DOHH2 (cell line): ENCODE measurements at regions not wholly inside any gene's neighbourhood (a gene's known extent, or its start where the extent isn't known, plus 50 kb on each side); places are given as distances from the start of the nearest gene placed in this dataset.
"Not testable (repeated sequence)": the region's sequence is repeated elsewhere in the genome, so short reads cannot be mapped to it uniquely, and the experiment has no call there.

Source experiments
- H3F3A ChIP-seq: fragments of 200-600 bp; sonication (generic), shearing (Covaris generic); 2 replicates; pipeline ENCODE4 v1.6.0; 2016; ENCODE audit warnings: antibody characterized with exemption, mild to moderate bottlenecking; ENCODE audit not compliant: control insufficient read depth, insufficient read depth
- H3K27ac ChIP-seq: fragments of 200-600 bp; sonication (generic); 2 replicates; pipeline ENCODE4 v1.5.1; 2014; ENCODE audit warnings: low read depth, mild to moderate bottlenecking, low read length, moderate library complexity
- H3K27me3 ChIP-seq: fragments of 200-600 bp; sonication (generic); 2 replicates; pipeline ENCODE4 v1.6.1; 2014; ENCODE audit warnings: mild to moderate bottlenecking, low read length, mixed read lengths; ENCODE audit not compliant: control insufficient read depth
- H3K36me3 ChIP-seq: fragments of 200-600 bp; sonication (generic); 2 replicates; pipeline ENCODE4 v1.6.1; 2014; ENCODE audit warnings: mild to moderate bottlenecking, low read length, moderate library complexity, mixed read lengths; ENCODE audit not compliant: control insufficient read depth
- H3K4me1 ChIP-seq: fragments of 200-600 bp; sonication (generic); 2 replicates; pipeline ENCODE4 v1.6.1; 2014; ENCODE audit warnings: mild to moderate bottlenecking, low read length, mixed read lengths; ENCODE audit not compliant: control insufficient read depth
- H3K4me2 ChIP-seq: fragments of 200-600 bp; sonication (generic); 2 replicates; pipeline ENCODE4 v1.6.0; 2014; ENCODE audit warnings: mild to moderate bottlenecking, low read length, moderate library complexity
- H3K4me3 ChIP-seq: fragments of 200-600 bp; sonication (generic); 2 replicates; pipeline ENCODE4 v1.5.1; 2014; ENCODE audit warnings: mild to moderate bottlenecking, low read length, mixed read lengths
- H3K79me2 ChIP-seq: fragments of 200-600 bp; sonication (generic); 2 replicates; pipeline ENCODE4 v1.6.1; 2014; ENCODE audit warnings: mild to moderate bottlenecking, low read length, mixed read lengths; ENCODE audit not compliant: control insufficient read depth
- H3K9me2 ChIP-seq: fragments of 200-600 bp; sonication (generic); replicated peaks from 2 replicates; pipeline ENCODE4 v1.6.1; 2014; ENCODE audit warnings: mild to moderate bottlenecking, low read length, mixed read lengths; ENCODE audit not compliant: control insufficient read depth
- H3K9me3 ChIP-seq: fragments of 200-600 bp; sonication (generic); 2 replicates; pipeline ENCODE4 v1.6.1; 2014; ENCODE audit warnings: antibody characterized with exemption, low read length, mixed read lengths; ENCODE audit not compliant: control insufficient read depth, insufficient read depth
- H4K20me1 ChIP-seq: fragments of 200-600 bp; sonication (generic); 2 replicates; pipeline ENCODE4 v1.6.0; 2014; ENCODE audit warnings: low read depth, mild to moderate bottlenecking, antibody characterized with exemption, low read length, moderate library complexity; ENCODE audit not compliant: control insufficient read depth, insufficient read depth
- CTCF ChIP-seq: fragments of 200-600 bp; sonication (generic); IDR thresholded peaks from one replicate; pipeline ENCODE4 v1.5.1; 2014; ENCODE audit warnings: antibody characterized with exemption, mild to moderate bottlenecking, low read depth, low read length; ENCODE audit not compliant: poor library complexity, severe bottlenecking
- EZH2phosphoT487 ChIP-seq: fragments of 200-600 bp; sonication (generic); IDR thresholded peaks from 2 replicates; pipeline ENCODE4 v1.6.1; 2017; ENCODE audit warnings: borderline replicate concordance, mild to moderate bottlenecking, antibody characterized with exemption, low read length, moderate library complexity, mixed read lengths

DNA sequence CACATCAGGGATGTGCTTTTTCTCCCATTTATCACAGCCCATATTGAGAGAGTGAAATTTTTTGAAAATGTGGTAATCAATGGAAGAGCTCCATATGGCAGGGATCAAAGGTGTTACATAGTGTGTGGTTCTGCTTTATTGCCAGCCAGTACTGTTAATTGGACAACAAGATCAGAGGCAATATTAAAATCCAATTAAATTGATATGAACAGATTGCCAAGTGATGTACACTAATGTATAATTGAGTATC is 338.9 kb downstream of the BCL11A start:
- Histone ChIP-seq H3F3A (no peaks in the 10 kb centered on the region), H3K4me3 (no peak overlapping the region), H3K9me2 (no peaks in the 10 kb centered on the region), H3K4me1 (no peaks in the 10 kb centered on the region), H3K4me2 (no peak overlapping the region), H3K9me3 (no peaks in the 10 kb centered on the region), H3K36me3 (no peaks in the 10 kb centered on the region), H3K27me3 (no peaks in the 10 kb centered on the region), H3K27ac (no peak overlapping the region), H4K20me1 (no peaks in the 10 kb centered on the region), H3K79me2 (no peaks in the 10 kb centered on the region)
- no peak for TF ChIP-seq CTCF
- no peak for TF ChIP-seq EZH2phosphoT487

GRCh38 chr2:60213865-60214625 is 339.4 kb downstream of the BCL11A start:
- Histone ChIP-seq H4K20me1 (no peaks in the 10 kb centered on the region), H3K27ac (no peak overlapping the region), H3K4me1 (no peaks in the 10 kb centered on the region), H3K27me3 (no peaks in the 10 kb centered on the region), H3K4me2 (no peak overlapping the region), H3K9me2 (no peaks in the 10 kb centered on the region), H3K4me3 (no peak overlapping the region), H3K9me3 (no peaks in the 10 kb centered on the region), H3K79me2 (no peaks in the 10 kb centered on the region), H3K36me3 (no peaks in the 10 kb centered on the region), H3F3A (no peaks in the 10 kb centered on the region)
- TF ChIP-seq CTCF, result no peak
- no peak for TF ChIP-seq EZH2phosphoT487

GRCh38 chr2:60212181-60212945 is 341.1 kb downstream of the BCL11A start:
- TF ChIP-seq EZH2phosphoT487, result no peak
- TF ChIP-seq CTCF, result no peak
- no peaks in the 10 kb centered on the region for H3K9me2 ChIP-seq
- H3K27me3 ChIP-seq, result no peaks in the 10 kb centered on the region
- no peaks in the 10 kb centered on the region for H3K79me2 ChIP-seq
- no peak overlapping the region for H3K4me3 ChIP-seq
- no peaks in the 10 kb centered on the region for H3K4me1 ChIP-seq
- H4K20me1 ChIP-seq, result no peaks in the 10 kb centered on the region
- H3K4me2 ChIP-seq, result no peak overlapping the region
- no peaks in the 10 kb centered on the region for H3K36me3 ChIP-seq
- no peaks in the 10 kb centered on the region for H3K9me3 ChIP-seq
- no peaks in the 10 kb centered on the region for H3F3A ChIP-seq
- H3K27ac ChIP-seq, result no peak overlapping the region

DNA sequence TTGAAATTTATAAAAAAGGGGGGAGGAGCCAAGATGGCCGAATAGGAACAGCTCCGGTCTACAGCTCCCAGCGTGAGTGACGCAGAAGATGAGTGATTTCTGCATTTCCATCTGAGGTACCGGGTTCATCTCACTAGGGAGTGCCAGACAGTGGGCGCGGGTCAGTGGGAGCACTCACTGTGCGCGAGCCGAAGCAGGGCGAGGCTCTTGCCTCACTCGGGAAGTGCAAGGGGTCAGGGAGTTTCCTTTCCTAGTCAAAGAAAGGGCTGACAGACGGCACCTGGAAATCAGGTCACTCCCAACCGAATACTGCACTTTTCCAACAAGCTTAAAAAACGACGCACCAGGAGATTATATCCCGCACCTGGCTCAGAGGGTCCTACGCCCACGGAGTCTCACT is 364.4 kb downstream of the BCL11A start:
- not testable (repeated sequence) for H3K36me3 ChIP-seq, H3K4me3 ChIP-seq, H3K9me3 ChIP-seq

More for the DNA sequence above, 364.4 kb downstream of the BCL11A start:
- not testable (repeated sequence) for H3K4me1 ChIP-seq, H3K9me2 ChIP-seq, H3K27ac ChIP-seq, H3F3A ChIP-seq, H3K27me3 ChIP-seq, H4K20me1 ChIP-seq, H3K79me2 ChIP-seq, H3K4me2 ChIP-seq
